HG03196 (cell line): ENCODE measurements at regions not wholly inside any gene's neighbourhood (a gene's known extent, or its start where the extent isn't known, plus 50 kb on each side); places are given as distances from the start of the nearest gene placed in this dataset.
A peak's percentile ranks its signal among the peaks of the same experiment; 100 is the strongest.
"Not testable (repeated sequence)": the region's sequence is repeated elsewhere in the genome, so short reads cannot be mapped to it uniquely, and the experiment has no call there.

Experiments used
- ATAC-seq: cut with Tn5 transposase; IDR thresholded peaks from one replicate; pipeline ENCODE4 v1.9.1; 2021; ENCODE audit not compliant: unreplicated experiment

GRCh38 chr5:100641833-100642232 lies 106.7 kb downstream of the FAM174A start:
- no peak for ATAC-seq

- no peak for ATAC-seq
Measured at GRCh38 chr5:100643473-100643872, 108.3 kb downstream of the FAM174A start.

- no peak for ATAC-seq
Measured at GRCh38 chr5:100644185-100644584, 109.0 kb downstream of the FAM174A start.

- no peak for ATAC-seq
Measured at GRCh38 chr5:100644776-100645175, 109.6 kb downstream of the FAM174A start.

- no peak for ATAC-seq
Measured at GRCh38 chr5:100646011-100646410, 110.8 kb downstream of the FAM174A start.

- no peak for ATAC-seq
Measured at GRCh38 chr5:100646691-100647090, 111.5 kb downstream of the FAM174A start.

GRCh38 chr5:100647461-100648230 lies 112.5 kb downstream of the FAM174A start:
- ATAC-seq: no peak

GRCh38 chr5:100654895-100655294 lies 119.7 kb downstream of the FAM174A start:
- no peak for ATAC-seq

- ATAC-seq: not testable (repeated sequence)
Measured at GRCh38 chr5:100656771-100657170, 121.6 kb downstream of the FAM174A start.

- no peak for ATAC-seq
Measured at GRCh38 chr5:100659080-100659795, 124.1 kb downstream of the FAM174A start.

GRCh38 chr5:100664140-100664539 lies 129.0 kb downstream of the FAM174A start:
- no peak for ATAC-seq

- peak; percentile 72 for ATAC-seq
Measured at GRCh38 chr5:100667161-100667630, 132.0 kb downstream of the FAM174A start.

- ATAC-seq: no peak
Measured at GRCh38 chr5:100668511-100668910, 133.3 kb downstream of the FAM174A start.

- ATAC-seq: no peak
Measured at GRCh38 chr5:100676817-100677631, 141.8 kb downstream of the FAM174A start.

- no peak for ATAC-seq
Measured at GRCh38 chr5:100682625-100683024, 147.5 kb downstream of the FAM174A start.

GRCh38 chr5:100683881-100684280 lies 148.7 kb downstream of the FAM174A start:
- no peak for ATAC-seq

- ATAC-seq: not testable (repeated sequence)
Measured at GRCh38 chr5:100685122-100685521, 149.9 kb downstream of the FAM174A start.

- not testable (repeated sequence) for ATAC-seq
Measured at GRCh38 chr5:100688834-100689233, 153.7 kb downstream of the FAM174A start.

GRCh38 chr5:100690036-100690560 lies 154.9 kb downstream of the FAM174A start:
- ATAC-seq: no peak

- no peak for ATAC-seq
Measured at GRCh38 chr5:100691085-100691484, 155.9 kb downstream of the FAM174A start.

- no peak for ATAC-seq
Measured at GRCh38 chr5:100691548-100691947, 156.4 kb downstream of the FAM174A start.
